ENCODE measurements at regions not wholly inside any gene's neighbourhood (a gene's known extent, or its start where the extent isn't known, plus 50 kb on each side); places are given as distances from the start of the nearest gene placed in this dataset.
A peak's percentile ranks its signal among the peaks of the same experiment; 100 is the strongest.

GRCh38 chr6:62367601-62368000 lies 81.6 kb upstream of the KHDRBS2 start:
- Histone ChIP-seq H3K27me3 (ENCODE audit: insufficient read depth, low read length) (no peaks in the 10 kb centered on the region), H3K79me2 (ENCODE audit: insufficient read depth, low read length) (no peaks in the 10 kb centered on the region), H3K27ac (ENCODE audit: low read depth, low read length, poor library complexity, severe bottlenecking) (peak overlapping the region; percentile 1), H3K36me3 (ENCODE audit: insufficient read depth, low read length) (no peaks in the 10 kb centered on the region), H3K9me3 (ENCODE audit: low read length) (0 out of 2 replicates have a peak, but pooled peaks cover 2% of the 10 kb centered on the region), H2AFZ (ENCODE audit: low read length) (peak overlapping the region; percentile 12; the same call in 1 of the 2 replicates), H3K9me2 (ENCODE audit: low read depth, low read length) (no peaks in the 10 kb centered on the region), H3K4me2 (ENCODE audit: low read length) (0 out of 2 replicates have a peak overlapping the region, but pooled peaks have one; percentile 13), H4K20me1 (ENCODE audit: insufficient read depth, low read length) (no peaks in the 10 kb centered on the region), H3K4me1 (ENCODE audit: insufficient read depth, low read length, severe bottlenecking) (peaks cover 33% of the 10 kb centered on the region), H3F3A (ENCODE audit: insufficient read depth, low read length) (no peaks in the 10 kb centered on the region), H3K9ac (ENCODE audit: low read length) (no peak overlapping the region), H3K4me3 (ENCODE audit: low read depth, low read length, poor library complexity, severe bottlenecking) (no peak overlapping the region)
- no peak for TF ChIP-seq CTCF (IDR thresholded peaks at IDR 0.05; ENCODE audit: low read length)
- TF ChIP-seq EZH2 (IDR thresholded peaks at IDR 0.05; ENCODE audit: borderline replicate concordance, low read length), result no peak

GRCh38 chr6:62362097-62362496 lies 76.1 kb upstream of the KHDRBS2 start:
- Histone ChIP-seq H4K20me1 (ENCODE audit: insufficient read depth, low read length) (no peaks in the 10 kb centered on the region), H3K9me2 (ENCODE audit: low read depth, low read length) (no peaks in the 10 kb centered on the region), H3K9me3 (ENCODE audit: low read length) (0 out of 2 replicates have a peak, but pooled peaks cover 2% of the 10 kb centered on the region), H3K79me2 (ENCODE audit: insufficient read depth, low read length) (no peaks in the 10 kb centered on the region), H3K4me2 (ENCODE audit: low read length) (no peak overlapping the region), H3K9ac (ENCODE audit: low read length) (no peak overlapping the region), H3K4me1 (ENCODE audit: insufficient read depth, low read length, severe bottlenecking) (peaks cover 11% of the 10 kb centered on the region), H2AFZ (ENCODE audit: low read length) (no peak overlapping the region), H3K27ac (ENCODE audit: low read depth, low read length, poor library complexity, severe bottlenecking) (no peak overlapping the region), H3K4me3 (ENCODE audit: low read depth, low read length, poor library complexity, severe bottlenecking) (no peak overlapping the region), H3K36me3 (ENCODE audit: insufficient read depth, low read length) (no peaks in the 10 kb centered on the region), H3F3A (ENCODE audit: insufficient read depth, low read length) (no peaks in the 10 kb centered on the region), H3K27me3 (ENCODE audit: insufficient read depth, low read length) (no peaks in the 10 kb centered on the region)
- no peak for TF ChIP-seq EZH2 (IDR thresholded peaks at IDR 0.05; ENCODE audit: borderline replicate concordance, low read length)
- TF ChIP-seq CTCF (IDR thresholded peaks at IDR 0.05; ENCODE audit: low read length), result no peak

- no peaks in the 10 kb centered on the region for H3K27me3 ChIP-seq (ENCODE audit: insufficient read depth, low read length)
- H3K4me1 ChIP-seq (ENCODE audit: insufficient read depth, low read length, severe bottlenecking), result peaks cover 4% of the 10 kb centered on the region
- no peak overlapping the region for H3K27ac ChIP-seq (ENCODE audit: low read depth, low read length, poor library complexity, severe bottlenecking)
- H3K9me2 ChIP-seq (ENCODE audit: low read depth, low read length), result no peaks in the 10 kb centered on the region
- H3F3A ChIP-seq (ENCODE audit: insufficient read depth, low read length), result no peaks in the 10 kb centered on the region
- no peaks in the 10 kb centered on the region for H3K36me3 ChIP-seq (ENCODE audit: insufficient read depth, low read length)
- no peaks in the 10 kb centered on the region for H3K9me3 ChIP-seq (ENCODE audit: low read length)
- TF ChIP-seq EZH2 (IDR thresholded peaks at IDR 0.05; ENCODE audit: borderline replicate concordance, low read length) (no peak), CTCF (IDR thresholded peaks at IDR 0.05; ENCODE audit: low read length) (no peak)
- 0 out of 2 replicates have a peak overlapping the region, but pooled peaks have one; percentile 88 for H2AFZ ChIP-seq (ENCODE audit: low read length)
- no peak overlapping the region; the same call in 1 of the 2 replicates for H3K4me2 ChIP-seq (ENCODE audit: low read length)
- no peaks in the 10 kb centered on the region for H3K79me2 ChIP-seq (ENCODE audit: insufficient read depth, low read length)
- no peaks in the 10 kb centered on the region for H4K20me1 ChIP-seq (ENCODE audit: insufficient read depth, low read length)
- no peak overlapping the region for H3K4me3 ChIP-seq (ENCODE audit: low read depth, low read length, poor library complexity, severe bottlenecking)
- no peak overlapping the region for H3K9ac ChIP-seq (ENCODE audit: low read length)
Observed at GRCh38 chr6:62357835-62358234, 71.8 kb upstream of the KHDRBS2 start.

All from OCI-LY1 (cell line).